GM21825 (cell line): ENCODE measurements at regions not wholly inside any gene's neighbourhood (a gene's known extent, or its start where the extent isn't known, plus 50 kb on each side); places are given as distances from the start of the nearest gene placed in this dataset.

Experiments used
- ATAC-seq: cut with Tn5 transposase; IDR thresholded peaks from one replicate; pipeline ENCODE4 v1.9.1; 2021; ENCODE audit warnings: mild to moderate bottlenecking, moderate library complexity; ENCODE audit not compliant: unreplicated experiment

- ATAC-seq, result no peak
Observed at GRCh38 chr3:176798680-176799079, 398.6 kb downstream of the TBL1XR1 start.

GRCh38 chr3:176796371-176796770 lies 400.9 kb downstream of the TBL1XR1 start:
- no peak for ATAC-seq

GRCh38 chr3:176795891-176796290 lies 401.4 kb downstream of the TBL1XR1 start:
- no peak for ATAC-seq

- no peak for ATAC-seq
Observed at GRCh38 chr3:176794406-176794805, 402.9 kb downstream of the TBL1XR1 start.

- ATAC-seq, result no peak
Observed at GRCh38 chr3:176789947-176790346, 407.3 kb downstream of the TBL1XR1 start.

GRCh38 chr3:176789281-176789705 lies 408.0 kb downstream of the TBL1XR1 start:
- ATAC-seq, result no peak

- ATAC-seq, result no peak
Observed at GRCh38 chr3:176787506-176787905, 409.8 kb downstream of the TBL1XR1 start.

GRCh38 chr3:176785171-176785570 lies 412.1 kb downstream of the TBL1XR1 start:
- ATAC-seq, result no peak

GRCh38 chr3:176780766-176781165 lies 416.5 kb downstream of the TBL1XR1 start:
- ATAC-seq, result no peak

GRCh38 chr3:176776622-176777175 lies 420.6 kb downstream of the TBL1XR1 start:
- no peak for ATAC-seq

- ATAC-seq, result no peak
Observed at GRCh38 chr3:176769547-176770190, 427.6 kb downstream of the TBL1XR1 start.

- ATAC-seq, result no peak
Observed at GRCh38 chr3:176767385-176767784, 429.9 kb downstream of the TBL1XR1 start.

GRCh38 chr3:176766862-176767261 lies 430.4 kb downstream of the TBL1XR1 start:
- ATAC-seq, result no peak

- no peak for ATAC-seq
Observed at GRCh38 chr3:176765382-176765900, 431.8 kb downstream of the TBL1XR1 start.

- ATAC-seq, result no peak
Observed at GRCh38 chr3:176759815-176760506, 437.3 kb downstream of the TBL1XR1 start.

- ATAC-seq, result no peak
Observed at GRCh38 chr3:176757429-176757828, 439.9 kb downstream of the TBL1XR1 start.

GRCh38 chr3:176755977-176756376 lies 441.3 kb downstream of the TBL1XR1 start:
- no peak for ATAC-seq

GRCh38 chr3:176755552-176755951 lies 441.7 kb downstream of the TBL1XR1 start:
- ATAC-seq, result no peak

- ATAC-seq, result no peak
Observed at GRCh38 chr3:176741664-176742047, 455.6 kb downstream of the TBL1XR1 start.

- no peak for ATAC-seq
Observed at GRCh38 chr3:176740906-176741663, 456.2 kb downstream of the TBL1XR1 start.

GRCh38 chr3:176739159-176739558 lies 458.1 kb downstream of the TBL1XR1 start:
- ATAC-seq, result no peak
